IMR-90 (cell line): ENCODE measurements at regions not wholly inside any gene's neighbourhood (a gene's known extent, or its start where the extent isn't known, plus 50 kb on each side); places are given as distances from the start of the nearest gene placed in this dataset.
A peak's percentile ranks its signal among the peaks of the same experiment; 100 is the strongest.

Experiments used
- ATAC-seq: fragments of 200-7000 bp; cut with Tn5 transposase; 2 replicates; pipeline ENCODE4 v1.9.1; 2020; ENCODE audit warnings: low read depth, mild to moderate bottlenecking, moderate library complexity
- BruUV-seq: library from RNA; stranded (reverse); fragments of 400-500 nt; replicated peaks from 2 replicates; lab custom pipeline; 2021; lab: Mats Ljungman, UMichigan
- CTCF ChIA-PET: fragments of 300-600 bp; formaldehyde crosslinking; extraction: SDS; loops from one replicate; lab custom pipeline; 2021; ENCODE audit warnings: antibody characterized with exemption; lab: Yijun Ruan, JAX
- POLR2A ChIA-PET: fragments of 300-600 bp; sonication (Branson Sonifier 250); formaldehyde crosslinking; loops from one replicate; lab custom pipeline; 2022; ENCODE audit warnings: antibody characterized with exemption; ENCODE audit not compliant: unreplicated experiment; lab: Charles Lee
- DNase-seq: peaks from one replicate; pipeline ENCODE4 v3.0.0; 2013
- H2AFZ ChIP-seq: replicated peaks from 2 replicates; pipeline ENCODE3; 2013; ENCODE audit warnings: low read length, mild to moderate bottlenecking; ENCODE audit not compliant: poor library complexity
- H2AK5ac ChIP-seq: 2 replicates; pipeline ENCODE4 v1.6.1; 2013; ENCODE audit warnings: low read depth, low read length, inconsistent platforms
- H2AK9ac ChIP-seq: replicated peaks from 2 replicates; pipeline ENCODE3; 2013; ENCODE audit warnings: mild to moderate bottlenecking, low read depth, low read length, moderate library complexity; ENCODE audit not compliant: poor library complexity
- H2BK120ac ChIP-seq: 2 replicates; pipeline ENCODE4 v1.6.1; 2013; ENCODE audit warnings: low read depth, low read length, inconsistent platforms
- H2BK15ac ChIP-seq: 3 replicates; pipeline ENCODE4 v1.6.1; 2013; ENCODE audit warnings: low read depth, low read length, inconsistent platforms
- H2BK20ac ChIP-seq: 2 replicates; pipeline ENCODE4 v1.6.1; 2013; ENCODE audit warnings: low read depth, mild to moderate bottlenecking, inconsistent platforms, low read length, moderate library complexity
- H2BK5ac ChIP-seq: 2 replicates; pipeline ENCODE4 v1.6.1; 2013; ENCODE audit warnings: mild to moderate bottlenecking, low read depth, low read length, inconsistent platforms; ENCODE audit not compliant: poor library complexity, severe bottlenecking
- H3K14ac ChIP-seq: replicated peaks from 2 replicates; pipeline ENCODE4 v1.6.1; 2013; ENCODE audit warnings: low read depth, low read length, inconsistent platforms
- H3K18ac ChIP-seq: 2 replicates; pipeline ENCODE4 v1.6.1; 2013; ENCODE audit warnings: low read depth, low read length, control low read depth
- H3K23ac ChIP-seq: 2 replicates; pipeline ENCODE4 v1.6.1; 2013; ENCODE audit warnings: low read depth, low read length, inconsistent platforms
- H3K27ac ChIP-seq: 2 replicates; pipeline ENCODE4 v1.5.1; 2013; ENCODE audit warnings: mild to moderate bottlenecking, control low read depth, low read length; ENCODE audit not compliant: insufficient read depth
- H3K27me3 ChIP-seq: 2 replicates; pipeline ENCODE4 v1.6.1; 2013; ENCODE audit warnings: low read length; ENCODE audit not compliant: control insufficient read depth, insufficient read depth
- H3K36me3 ChIP-seq: 2 replicates; pipeline ENCODE4 v1.6.1; 2013; ENCODE audit warnings: low read length, mixed read lengths; ENCODE audit not compliant: control insufficient read depth, insufficient read depth
- H3K4ac ChIP-seq: 2 replicates; pipeline ENCODE4 v1.6.1; 2013; ENCODE audit warnings: low read depth, low read length, inconsistent platforms
- H3K4me1 ChIP-seq: 2 replicates; pipeline ENCODE4 v1.6.1; 2013; ENCODE audit warnings: low read length, mixed read lengths; ENCODE audit not compliant: control insufficient read depth, insufficient read depth
- H3K4me2 ChIP-seq: 2 replicates; pipeline ENCODE4 v1.6.1; 2013; ENCODE audit warnings: low read depth, mild to moderate bottlenecking, control low read depth, low read length, moderate library complexity
- H3K4me3 ChIP-seq: 2 replicates; pipeline ENCODE4 v1.5.1; 2013; ENCODE audit warnings: low read depth, mild to moderate bottlenecking, control low read depth, low read length, moderate library complexity; ENCODE audit not compliant: insufficient read depth
- H3K56ac ChIP-seq: 2 replicates; pipeline ENCODE4 v1.6.1; 2013; ENCODE audit warnings: low read length, inconsistent platforms; ENCODE audit not compliant: insufficient read depth; ENCODE audit errors: extremely low read depth
- H3K79me1 ChIP-seq, 2 experiments: 2 replicates each; pipeline ENCODE4 v1.6.1; 2013; ENCODE audit warnings: low read length in 2 of 2, inconsistent platforms in 1 of 2, low read depth in 1 of 2
- H3K9ac ChIP-seq: 2 replicates; pipeline ENCODE4 v1.6.1; 2013; ENCODE audit warnings: low read depth, low read length, control low read depth
- H3K9me1 ChIP-seq: 2 replicates; pipeline ENCODE4 v1.6.1; 2013; ENCODE audit warnings: low read length, inconsistent platforms; ENCODE audit not compliant: insufficient read depth
- H3K9me3 ChIP-seq: 2 replicates; pipeline ENCODE4 v1.6.1; 2013; ENCODE audit warnings: low read length; ENCODE audit not compliant: control insufficient read depth, insufficient read depth
- H4K20me1 ChIP-seq: 2 replicates; pipeline ENCODE4 v1.6.1; 2013; ENCODE audit warnings: low read length, inconsistent platforms; ENCODE audit not compliant: insufficient read depth
- H4K5ac ChIP-seq: 2 replicates; pipeline ENCODE4 v1.6.1; 2013; ENCODE audit warnings: mild to moderate bottlenecking, low read depth, low read length, control low read depth
- H4K8ac ChIP-seq, 2 experiments: 2 replicates each; pipeline ENCODE4 v1.6.1; 2013; ENCODE audit warnings: low read depth in 2 of 2, low read length in 2 of 2, control low read depth in 1 of 2, inconsistent platforms in 1 of 2
- H4K91ac ChIP-seq: 2 replicates; pipeline ENCODE4 v1.6.1; 2013; ENCODE audit warnings: low read depth, low read length, inconsistent platforms; ENCODE audit not compliant: insufficient read depth
- MXI1 ChIP-seq: IDR thresholded peaks from 2 replicates; pipeline ENCODE4 v1.6.1; 2012; ENCODE audit warnings: low read depth, mild to moderate bottlenecking, low read length, moderate library complexity, borderline replicate concordance
- NFE2L2 ChIP-seq: fragments of 150-350 bp; IDR thresholded peaks from 2 replicates; pipeline ENCODE4 v1.6.1; 2016; ENCODE audit warnings: low read depth, mild to moderate bottlenecking, low read length
- WGBS, 2 experiments: methylation state at CpG; one replicate each; pipeline versions ENCODE4 v1.1.5 to v1.1.7; 2013; ENCODE audit warnings: missing lambda C conversion rate in 2 of 2; ENCODE audit not compliant: insufficient read length in 1 of 2; ENCODE audit errors: extremely low coverage in 2 of 2; 5-methylcytosine and 5-hydroxymethylcytosine counted together
- dilution Hi-C: fragments of 300-500 bp; cut with HindIII; formaldehyde crosslinking; loops from one replicate; pipeline ENCODE4 v1.14.3; 2018; ENCODE audit warnings: low sequenced_read_pairs; ENCODE audit not compliant: unreplicated experiment
- in situ Hi-C: fragments of 300-500 bp; cut with MboI; formaldehyde crosslinking; loops from 3 replicates; pipeline ENCODE4 v1.14.3; 2019; ENCODE audit warnings: low sequenced_read_pairs, inconsistent platforms, mixed read lengths
- intact Hi-C: fragments of 100-400 bp; cut with micrococcal nuclease; formaldehyde crosslinking; loops from 2 replicates; pipeline ENCODE4 v1.10.0; 2022

DNA sequence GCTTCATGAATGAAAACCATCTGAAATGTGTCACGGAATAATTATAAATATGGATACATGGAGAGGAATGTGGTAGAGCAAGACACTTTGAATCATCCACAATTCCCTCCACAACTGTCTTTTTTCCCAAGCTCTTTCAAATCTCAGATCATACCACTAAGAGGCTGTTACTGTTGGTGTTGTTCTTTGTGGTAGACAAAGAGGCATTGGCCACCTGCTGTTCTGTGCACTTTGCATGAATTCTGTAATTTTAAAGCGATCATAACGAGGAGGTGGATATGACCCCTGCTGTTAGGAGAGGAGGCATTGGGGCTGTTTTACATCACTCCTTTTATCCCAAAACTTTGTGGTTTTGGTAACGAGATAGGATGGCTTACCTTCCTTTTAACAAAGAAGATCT, 141.2 kb upstream of the KLF6 start:
- Histone ChIP-seq H4K91ac (no peak overlapping the region), H3K79me1 (no peaks in the 10 kb centered on the region), H3K4me2 (no peak overlapping the region), H3K9ac (no peak overlapping the region), H3K56ac (no peak overlapping the region), H4K5ac (no peak overlapping the region), H4K20me1 (no peaks in the 10 kb centered on the region), H2AK9ac (no peak overlapping the region), H3K27ac (no peak overlapping the region), H2BK15ac (no peak overlapping the region), H2AFZ (no peak overlapping the region), H3K9me3 (no peaks in the 10 kb centered on the region), H2BK120ac (0 out of 2 replicates have a peak overlapping the region, but pooled peaks have one; percentile 60), H3K4me1 (no peaks in the 10 kb centered on the region), H2BK5ac (no peak overlapping the region), H3K18ac (no peak overlapping the region), H3K4me3 (no peak overlapping the region), H2AK5ac (no peak overlapping the region), H3K4ac (no peak overlapping the region; the same call in 1 of the 2 replicates), H4K8ac (no peak overlapping the region), H3K27me3 (no peaks in the 10 kb centered on the region), H3K9me1 (no peaks in the 10 kb centered on the region), H3K23ac (no peak overlapping the region), H3K36me3 (no peaks in the 10 kb centered on the region), H3K14ac (no peak overlapping the region), H2BK20ac (no peak overlapping the region)
- BruUV-seq, result no TSS peak
- ATAC-seq (no peak), DNase-seq (no peak)
- TF ChIP-seq MXI1 (no peak), NFE2L2 (no peak)
- in situ Hi-C loops (no loop called here), intact Hi-C loops (no loop called here), dilution Hi-C loops (no loop called here)
- ChIA-PET CTCF (no interaction called here), POLR2A (interaction anchor here (0.6 kb wide), 1 partner anchor 156 kb away, joined by 5 read pairs; no protein-coding TSS in a partner anchor)
- WGBS, 2 experiments, result no CpG with 5 or more reads among the region's 4 CpGs
